ENCODE measurements at regions not wholly inside any gene's neighbourhood (a gene's known extent, or its start where the extent isn't known, plus 50 kb on each side); places are given as distances from the start of the nearest gene placed in this dataset.

DNA sequence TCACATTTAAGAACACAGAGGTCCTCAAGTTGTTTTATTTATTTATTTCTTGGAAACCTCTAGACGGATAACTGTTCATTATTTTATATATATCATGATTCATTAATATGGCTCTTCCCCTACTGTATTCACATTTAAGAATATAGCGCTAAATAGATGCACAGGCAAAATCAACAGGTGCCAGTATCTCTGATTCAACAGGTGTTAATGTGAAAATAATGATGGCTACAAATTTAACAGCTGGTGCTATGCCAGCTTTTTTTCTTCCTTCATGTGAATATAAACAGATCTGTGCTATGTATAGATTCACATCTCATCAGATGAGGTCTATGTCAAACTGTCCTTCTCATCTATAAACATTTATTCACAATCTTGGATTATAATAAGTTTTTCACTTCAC is 218.5 kb upstream of the NR2F2 start:
- Histone ChIP-seq H3K4me1 (ENCODE audit: insufficient read depth, low read length) (no peaks in the 10 kb centered on the region), H3K36me3 (ENCODE audit: insufficient read depth, low read length) (no peaks in the 10 kb centered on the region), H3K9ac (ENCODE audit: low read depth, low read length) (no peak overlapping the region), H3K9me3 (ENCODE audit: control insufficient read depth, insufficient read depth, low read length) (no peaks in the 10 kb centered on the region; the same call in 1 of the 2 replicates)

GRCh38 chr15:96115642-96116041 is 214.9 kb upstream of the NR2F2 start:
- H3K9me3 ChIP-seq (ENCODE audit: control insufficient read depth, insufficient read depth, low read length), result no peaks in the 10 kb centered on the region
- no peaks in the 10 kb centered on the region for H3K36me3 ChIP-seq (ENCODE audit: insufficient read depth, low read length)
- no peak overlapping the region for H3K9ac ChIP-seq (ENCODE audit: low read depth, low read length)
- H3K4me1 ChIP-seq (ENCODE audit: insufficient read depth, low read length), result no peaks in the 10 kb centered on the region

- no peaks in the 10 kb centered on the region for H3K36me3 ChIP-seq (ENCODE audit: insufficient read depth, low read length)
- no peak overlapping the region for H3K9ac ChIP-seq (ENCODE audit: low read depth, low read length)
- H3K9me3 ChIP-seq (ENCODE audit: control insufficient read depth, insufficient read depth, low read length), result no peaks in the 10 kb centered on the region
- no peaks in the 10 kb centered on the region for H3K4me1 ChIP-seq (ENCODE audit: insufficient read depth, low read length)
These were observed 213.2 kb upstream of the NR2F2 start for GRCh38 chr15:96117270-96117669.

DNA sequence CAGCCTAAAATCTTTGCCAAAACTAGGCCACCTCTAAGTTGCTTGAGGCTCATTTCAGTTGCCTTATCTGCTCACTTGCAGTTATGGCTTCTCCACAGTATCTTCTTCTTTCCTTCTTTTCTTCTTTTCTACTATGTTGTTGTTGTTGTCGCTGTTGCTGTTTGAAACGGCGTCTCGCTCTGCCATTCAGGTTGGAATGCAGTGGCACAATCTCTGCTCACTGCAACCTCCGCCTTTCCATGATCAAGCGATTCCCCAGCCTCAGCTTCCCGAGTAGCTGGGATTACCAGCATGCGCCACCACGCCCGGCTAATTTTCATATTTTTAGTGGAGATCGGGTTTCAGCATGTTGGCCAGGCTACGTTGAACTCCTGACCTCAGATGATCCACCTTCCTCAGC is 210.8 kb upstream of the NR2F2 start:
- no peaks in the 10 kb centered on the region for H3K4me1 ChIP-seq (ENCODE audit: insufficient read depth, low read length)

GRCh38 chr15:96121086-96121920 is 209.2 kb upstream of the NR2F2 start:
- Histone ChIP-seq H3K4me1 (ENCODE audit: insufficient read depth, low read length) (no peaks in the 10 kb centered on the region), H3K9ac (ENCODE audit: low read depth, low read length) (no peak overlapping the region), H3K36me3 (ENCODE audit: insufficient read depth, low read length) (no peaks in the 10 kb centered on the region), H3K9me3 (ENCODE audit: control insufficient read depth, insufficient read depth, low read length) (no peaks in the 10 kb centered on the region)

More for the DNA sequence above, 210.8 kb upstream of the NR2F2 start:
- H3K9ac ChIP-seq (ENCODE audit: low read depth, low read length), result no peak overlapping the region
- H3K9me3 ChIP-seq (ENCODE audit: control insufficient read depth, insufficient read depth, low read length), result no peaks in the 10 kb centered on the region
- H3K36me3 ChIP-seq (ENCODE audit: insufficient read depth, low read length), result no peaks in the 10 kb centered on the region

DNA sequence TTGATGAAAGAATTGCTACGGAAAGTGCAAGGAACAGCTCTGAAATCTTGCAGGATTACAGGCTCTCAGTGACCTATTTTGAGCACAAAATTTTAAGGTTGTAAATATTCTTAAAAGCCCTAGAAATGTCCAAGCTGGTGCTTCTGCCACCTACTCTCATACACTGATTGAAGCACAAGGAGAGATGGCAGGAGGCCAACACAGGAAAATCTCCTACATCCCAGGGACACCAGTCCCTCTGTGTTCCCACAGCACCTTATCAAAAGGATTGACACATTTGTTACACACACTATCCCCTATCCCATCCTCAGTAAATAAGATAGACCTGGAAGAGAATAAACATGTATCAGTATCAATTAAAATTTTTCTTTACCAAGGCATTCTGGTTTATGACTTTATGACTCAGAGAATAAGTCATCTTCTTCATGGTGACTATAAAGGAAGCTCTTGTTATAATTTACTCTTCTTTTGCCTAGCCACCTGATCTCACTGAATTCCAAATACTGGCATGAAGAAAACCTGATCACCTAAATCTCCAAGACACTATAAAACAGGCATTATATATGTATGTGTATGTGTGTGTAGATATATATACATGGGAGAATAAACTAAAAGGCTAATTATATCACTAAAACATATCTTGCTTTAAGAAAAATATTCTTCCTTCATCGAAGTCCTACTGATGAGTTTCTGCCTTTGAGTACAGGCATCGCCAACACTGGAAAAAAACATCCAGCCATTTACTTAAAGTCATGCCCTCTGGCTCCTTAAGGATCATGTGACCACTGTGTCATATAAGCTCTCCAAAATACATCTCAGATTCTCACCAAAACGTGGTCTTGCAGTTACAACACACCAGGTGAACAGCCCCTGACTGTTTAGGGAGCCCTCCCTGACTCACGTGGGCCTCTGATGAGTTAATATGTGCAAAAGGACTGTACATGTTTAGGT is 208.1 kb upstream of the NR2F2 start:
- Histone ChIP-seq H3K9ac (ENCODE audit: low read depth, low read length) (no peak overlapping the region), H3K36me3 (ENCODE audit: insufficient read depth, low read length) (no peaks in the 10 kb centered on the region), H3K9me3 (ENCODE audit: control insufficient read depth, insufficient read depth, low read length) (no peaks in the 10 kb centered on the region), H3K4me1 (ENCODE audit: insufficient read depth, low read length) (no peaks in the 10 kb centered on the region)

GRCh38 chr15:96123028-96123400 is 207.5 kb upstream of the NR2F2 start:
- Histone ChIP-seq H3K4me1 (ENCODE audit: insufficient read depth, low read length) (no peaks in the 10 kb centered on the region), H3K9me3 (ENCODE audit: control insufficient read depth, insufficient read depth, low read length) (no peaks in the 10 kb centered on the region), H3K9ac (ENCODE audit: low read depth, low read length) (no peak overlapping the region), H3K36me3 (ENCODE audit: insufficient read depth, low read length) (no peaks in the 10 kb centered on the region)

GRCh38 chr15:96123630-96124187 is 206.8 kb upstream of the NR2F2 start:
- Histone ChIP-seq H3K4me1 (ENCODE audit: insufficient read depth, low read length) (no peaks in the 10 kb centered on the region), H3K9ac (ENCODE audit: low read depth, low read length) (no peak overlapping the region), H3K9me3 (ENCODE audit: control insufficient read depth, insufficient read depth, low read length) (no peaks in the 10 kb centered on the region), H3K36me3 (ENCODE audit: insufficient read depth, low read length) (no peaks in the 10 kb centered on the region)

DNA sequence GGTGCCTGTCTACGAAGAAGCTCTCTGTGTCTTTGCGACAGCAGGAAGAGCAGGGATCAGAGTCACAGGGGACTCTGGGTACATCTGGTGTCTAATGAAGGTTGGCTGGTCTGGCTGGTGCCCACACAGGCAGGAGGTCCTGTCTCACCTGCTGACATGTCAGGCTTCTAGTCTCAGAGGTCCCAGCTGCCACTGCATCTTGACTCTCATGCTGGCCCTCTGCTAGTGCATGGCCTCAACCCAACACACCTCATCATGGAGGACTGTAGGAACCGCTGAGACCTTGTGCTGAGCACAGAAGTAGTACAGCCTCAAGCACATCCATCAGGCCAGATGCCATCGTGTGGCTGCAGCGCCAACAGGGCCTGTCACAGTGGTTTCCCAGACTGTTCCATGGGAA is 206.1 kb upstream of the NR2F2 start:
- no peak overlapping the region for H3K9ac ChIP-seq (ENCODE audit: low read depth, low read length)
- H3K9me3 ChIP-seq (ENCODE audit: control insufficient read depth, insufficient read depth, low read length), result no peaks in the 10 kb centered on the region
- no peaks in the 10 kb centered on the region for H3K36me3 ChIP-seq (ENCODE audit: insufficient read depth, low read length)
- no peaks in the 10 kb centered on the region for H3K4me1 ChIP-seq (ENCODE audit: insufficient read depth, low read length)

- H3K36me3 ChIP-seq (ENCODE audit: insufficient read depth, low read length), result no peaks in the 10 kb centered on the region
- H3K4me1 ChIP-seq (ENCODE audit: insufficient read depth, low read length), result no peaks in the 10 kb centered on the region
- H3K9ac ChIP-seq (ENCODE audit: low read depth, low read length), result no peak overlapping the region
- H3K9me3 ChIP-seq (ENCODE audit: control insufficient read depth, insufficient read depth, low read length), result no peaks in the 10 kb centered on the region
These were observed 204.6 kb upstream of the NR2F2 start for GRCh38 chr15:96125721-96126415.

DNA sequence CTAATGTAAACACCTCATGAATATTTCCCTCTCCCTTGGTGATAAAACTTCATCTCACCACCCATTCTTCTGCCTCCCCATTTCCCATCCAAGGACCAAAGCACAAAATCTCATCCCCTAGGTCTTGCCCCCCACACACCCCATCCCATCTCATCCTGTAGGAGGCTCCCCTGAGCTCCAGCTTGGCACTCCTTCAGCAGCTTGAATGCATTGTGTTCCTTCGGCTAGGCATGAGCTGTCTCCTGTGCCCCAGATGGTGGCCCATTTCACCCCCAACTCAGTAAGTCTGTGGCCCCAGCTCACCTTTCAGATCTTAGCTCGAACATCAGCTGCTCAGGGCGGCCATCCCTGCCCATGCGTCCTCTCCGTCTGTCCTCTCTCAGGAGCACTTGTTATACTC is 203.6 kb upstream of the NR2F2 start:
- Histone ChIP-seq H3K9me3 (ENCODE audit: control insufficient read depth, insufficient read depth, low read length) (no peaks in the 10 kb centered on the region), H3K36me3 (ENCODE audit: insufficient read depth, low read length) (no peaks in the 10 kb centered on the region), H3K4me1 (ENCODE audit: insufficient read depth, low read length) (no peaks in the 10 kb centered on the region), H3K9ac (ENCODE audit: low read depth, low read length) (no peak overlapping the region)

GRCh38 chr15:96130734-96131133 is 199.8 kb upstream of the NR2F2 start:
- H3K9me3 ChIP-seq (ENCODE audit: control insufficient read depth, insufficient read depth, low read length), result no peaks in the 10 kb centered on the region
- H3K36me3 ChIP-seq (ENCODE audit: insufficient read depth, low read length), result no peaks in the 10 kb centered on the region
- no peaks in the 10 kb centered on the region for H3K4me1 ChIP-seq (ENCODE audit: insufficient read depth, low read length)
- H3K9ac ChIP-seq (ENCODE audit: low read depth, low read length), result no peak overlapping the region

- no peaks in the 10 kb centered on the region for H3K4me1 ChIP-seq (ENCODE audit: insufficient read depth, low read length)
- no peak overlapping the region for H3K9ac ChIP-seq (ENCODE audit: low read depth, low read length)
- no peaks in the 10 kb centered on the region for H3K9me3 ChIP-seq (ENCODE audit: control insufficient read depth, insufficient read depth, low read length)
- no peaks in the 10 kb centered on the region for H3K36me3 ChIP-seq (ENCODE audit: insufficient read depth, low read length)
These were observed 198.4 kb upstream of the NR2F2 start for GRCh38 chr15:96132126-96132525.
